Brain microvascular endothelial cell (primary cell): ENCODE measurements at regions not wholly inside any gene's neighbourhood (a gene's known extent, or its start where the extent isn't known, plus 50 kb on each side); places are given as distances from the start of the nearest gene placed in this dataset.

ENCODE experiments used
- DNase-seq: peaks from one replicate; pipeline ENCODE4 v3.0.0-alpha.2; 2020
- H3K27ac ChIP-seq: fragments of 250-450 bp; sonication (Bioruptor Pico); 2 replicates; pipeline ENCODE4 v1.5.1; 2020; ENCODE audit warnings: mild to moderate bottlenecking, moderate library complexity
- H3K27me3 ChIP-seq: fragments of 250-450 bp; sonication (Bioruptor Pico); replicated peaks from 2 replicates; pipeline ENCODE4 v1.5.1; 2020; ENCODE audit warnings: mild to moderate bottlenecking
- H3K36me3 ChIP-seq: fragments of 250-450 bp; sonication (Bioruptor Pico); replicated peaks from 2 replicates; pipeline ENCODE4 v1.5.1; 2020; ENCODE audit warnings: mild to moderate bottlenecking
- H3K4me3 ChIP-seq: 2 replicates; pipeline ENCODE4 v1.5.1; 2011; ENCODE audit warnings: low read depth, mild to moderate bottlenecking, control low read depth, low read length, moderate library complexity
- in situ Hi-C: cut with HindIII; loops from 2 replicates; pipeline ENCODE4 v1.10.0; 2017; ENCODE audit warnings: low sequenced_read_pairs, low pct_ligation_motif_present
- TF ChIP-seq, protein P1 (sequence below): IDR thresholded peaks from 2 replicates; pipeline ENCODE4 v1.5.1; 2011; ENCODE audit warnings: low read depth, mild to moderate bottlenecking, moderate library complexity, low read length, control low read depth, inconsistent platforms; ENCODE audit errors: missing control alignments

DNA sequence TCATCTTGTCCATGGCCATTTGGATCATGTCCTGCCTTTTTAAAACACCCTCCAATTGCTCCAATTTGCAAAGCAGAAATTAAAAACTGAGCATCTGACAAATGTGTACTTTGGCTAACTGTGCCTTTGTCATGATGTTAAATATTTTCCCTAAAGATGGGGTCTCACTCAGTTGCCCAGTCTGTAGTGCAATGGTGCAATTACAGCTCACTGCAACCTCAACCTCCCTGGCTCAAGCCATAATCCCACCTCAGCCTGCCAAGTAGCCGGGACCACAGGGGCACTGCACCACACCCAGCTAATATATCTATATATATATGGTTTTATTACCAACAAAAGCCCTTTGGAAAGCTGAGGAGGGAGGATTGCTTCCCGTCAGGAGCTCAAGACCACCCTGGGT is 782.7 kb downstream of the UQCRFS1 start:
- in situ Hi-C loops, result no loop called here
- no peaks in the 10 kb centered on the region for H3K36me3 ChIP-seq
- no peak overlapping the region for H3K27ac ChIP-seq
- TF ChIP-seq, protein P1, sequence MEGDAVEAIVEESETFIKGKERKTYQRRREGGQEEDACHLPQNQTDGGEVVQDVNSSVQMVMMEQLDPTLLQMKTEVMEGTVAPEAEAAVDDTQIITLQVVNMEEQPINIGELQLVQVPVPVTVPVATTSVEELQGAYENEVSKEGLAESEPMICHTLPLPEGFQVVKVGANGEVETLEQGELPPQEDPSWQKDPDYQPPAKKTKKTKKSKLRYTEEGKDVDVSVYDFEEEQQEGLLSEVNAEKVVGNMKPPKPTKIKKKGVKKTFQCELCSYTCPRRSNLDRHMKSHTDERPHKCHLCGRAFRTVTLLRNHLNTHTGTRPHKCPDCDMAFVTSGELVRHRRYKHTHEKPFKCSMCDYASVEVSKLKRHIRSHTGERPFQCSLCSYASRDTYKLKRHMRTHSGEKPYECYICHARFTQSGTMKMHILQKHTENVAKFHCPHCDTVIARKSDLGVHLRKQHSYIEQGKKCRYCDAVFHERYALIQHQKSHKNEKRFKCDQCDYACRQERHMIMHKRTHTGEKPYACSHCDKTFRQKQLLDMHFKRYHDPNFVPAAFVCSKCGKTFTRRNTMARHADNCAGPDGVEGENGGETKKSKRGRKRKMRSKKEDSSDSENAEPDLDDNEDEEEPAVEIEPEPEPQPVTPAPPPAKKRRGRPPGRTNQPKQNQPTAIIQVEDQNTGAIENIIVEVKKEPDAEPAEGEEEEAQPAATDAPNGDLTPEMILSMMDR, result no peak
- no peak overlapping the region for H3K4me3 ChIP-seq
- no peak for DNase-seq
- H3K27me3 ChIP-seq, result no peaks in the 10 kb centered on the region

DNA sequence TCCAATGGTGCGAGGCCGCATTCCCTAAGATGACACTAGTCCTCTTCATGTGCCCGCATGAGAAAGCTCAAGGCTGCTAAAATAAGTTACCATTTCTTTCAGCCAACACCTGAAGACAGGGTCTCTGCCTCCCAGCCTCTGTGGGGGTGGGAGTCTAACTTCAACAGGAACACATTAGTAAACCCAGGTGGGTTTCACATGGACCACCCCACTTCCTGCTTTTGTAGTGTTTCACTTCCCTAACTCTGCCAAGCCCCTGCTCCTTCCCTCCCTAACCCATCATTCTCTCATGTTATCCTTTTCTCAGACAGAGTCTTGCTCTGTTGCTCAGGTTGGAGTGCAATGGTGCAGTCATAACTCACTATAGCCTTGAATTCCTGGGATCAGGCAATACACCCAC is 783.6 kb downstream of the UQCRFS1 start:
- Histone ChIP-seq H3K27me3 (no peaks in the 10 kb centered on the region), H3K27ac (no peak overlapping the region), H3K36me3 (no peaks in the 10 kb centered on the region), H3K4me3 (no peak overlapping the region)
- in situ Hi-C loops, result no loop called here
- DNase-seq, result no peak
- TF ChIP-seq, protein P1, result no peak

DNA sequence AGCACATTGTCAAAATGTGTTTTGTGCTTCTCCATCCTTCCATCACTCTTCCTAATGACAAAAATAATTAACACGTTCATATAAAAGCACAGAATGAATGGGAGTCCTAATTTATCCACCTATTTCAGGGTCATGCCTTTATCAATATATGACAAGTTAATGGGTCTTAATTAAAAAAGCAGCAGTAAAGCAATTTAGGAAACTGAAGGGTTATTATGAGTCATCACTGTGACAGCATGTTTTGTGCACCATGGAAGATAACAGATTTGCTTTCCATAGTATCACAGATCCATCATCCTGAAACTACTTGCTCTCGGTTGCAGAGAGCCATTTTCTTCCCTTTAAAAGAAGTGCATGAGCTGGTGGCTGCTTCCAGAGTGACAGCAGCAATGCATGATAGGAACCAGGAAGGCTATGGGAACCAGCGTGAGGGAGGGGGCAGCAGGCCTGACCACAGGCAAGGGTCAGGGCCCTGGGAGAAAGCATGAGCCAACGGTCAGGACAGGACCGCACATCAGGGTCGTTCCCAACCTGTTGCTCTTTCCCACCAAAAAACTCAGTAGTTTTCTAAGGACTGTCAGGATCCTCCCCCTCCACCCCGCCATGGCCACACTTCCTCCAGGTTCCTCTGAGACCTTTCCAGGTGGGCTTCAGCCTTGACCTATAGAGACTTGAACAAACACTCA is 784.1 kb downstream of the UQCRFS1 start:
- TF ChIP-seq, protein P1, result no peak
- H3K27ac ChIP-seq, result no peak overlapping the region
- DNase-seq, result no peak
- no peaks in the 10 kb centered on the region for H3K36me3 ChIP-seq
- no peaks in the 10 kb centered on the region for H3K27me3 ChIP-seq
- no peak overlapping the region for H3K4me3 ChIP-seq
- in situ Hi-C loops, result no loop called here

DNA sequence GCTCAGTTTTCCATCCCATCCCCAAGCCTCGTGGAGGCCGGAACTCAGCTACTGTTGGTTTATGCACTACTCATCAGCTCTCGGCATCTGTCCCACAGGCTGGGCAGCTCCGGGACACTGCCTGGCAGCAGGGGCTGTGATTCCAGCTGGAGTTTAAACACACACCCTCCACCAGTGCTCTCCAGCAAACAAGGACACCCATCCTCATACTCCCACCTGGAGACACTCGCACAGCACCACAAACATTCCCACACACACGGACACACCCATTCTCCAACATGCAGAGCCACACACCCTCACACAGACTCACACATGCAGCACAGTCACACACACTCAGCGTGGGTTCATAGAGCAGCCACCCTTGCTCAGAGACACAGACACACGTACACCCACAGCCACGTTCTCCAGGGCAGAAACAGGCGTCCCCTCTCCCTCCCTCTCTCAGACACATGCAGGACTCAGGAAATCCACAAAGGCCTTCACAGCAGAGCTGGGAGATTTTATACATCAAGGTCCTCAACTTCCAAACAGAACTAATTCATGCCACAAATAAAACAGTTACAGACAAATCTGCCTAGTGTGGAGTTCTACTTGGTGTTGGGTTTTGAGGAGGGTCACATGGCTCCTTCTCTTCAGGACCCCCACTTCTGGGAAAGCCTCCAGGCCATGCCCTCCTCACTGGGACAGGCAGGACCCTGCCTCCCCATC is 785.4 kb downstream of the UQCRFS1 start:
- H3K27me3 ChIP-seq, result no peaks in the 10 kb centered on the region
- in situ Hi-C loops, result no loop called here
- H3K4me3 ChIP-seq, result no peak overlapping the region
- TF ChIP-seq, protein P1, result no peak
- H3K27ac ChIP-seq, result peak overlapping the region; percentile 64
- no peak for DNase-seq
- no peaks in the 10 kb centered on the region for H3K36me3 ChIP-seq

DNA sequence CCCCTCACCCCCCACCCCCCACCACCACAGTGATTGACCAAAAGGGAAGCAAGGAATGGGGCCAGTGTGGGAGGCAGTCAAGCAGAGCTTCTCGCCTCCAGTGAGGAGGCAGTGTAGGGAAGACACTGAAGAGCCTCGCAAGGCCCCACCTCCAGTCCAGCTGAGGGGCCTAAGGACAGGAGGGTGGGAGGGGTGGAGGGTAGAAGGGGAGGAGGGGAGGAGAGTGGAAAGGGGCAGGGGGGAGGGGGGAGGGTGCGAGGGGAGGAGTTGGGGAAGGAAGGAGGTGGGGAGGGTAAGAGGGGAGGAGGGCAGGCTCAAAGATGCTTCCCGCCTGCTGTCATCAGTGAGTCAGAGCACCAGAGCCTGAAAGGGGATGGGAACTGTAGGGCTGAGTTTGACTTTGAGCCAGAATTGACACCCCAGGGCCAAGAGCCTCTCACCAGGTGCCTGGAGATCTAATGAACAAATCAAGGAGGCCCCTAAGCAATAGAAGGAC is 786.2 kb downstream of the UQCRFS1 start:
- Histone ChIP-seq H3K27ac (peak overlapping the region; percentile 71), H3K36me3 (no peaks in the 10 kb centered on the region), H3K27me3 (no peaks in the 10 kb centered on the region), H3K4me3 (no peak overlapping the region)
- peak; percentile 42 for DNase-seq
- TF ChIP-seq, protein P1, result no peak
- in situ Hi-C loops, result no loop called here
